ENCODE measurements at regions not wholly inside any gene's neighbourhood (a gene's known extent, or its start where the extent isn't known, plus 50 kb on each side); places are given as distances from the start of the nearest gene placed in this dataset.

DNA sequence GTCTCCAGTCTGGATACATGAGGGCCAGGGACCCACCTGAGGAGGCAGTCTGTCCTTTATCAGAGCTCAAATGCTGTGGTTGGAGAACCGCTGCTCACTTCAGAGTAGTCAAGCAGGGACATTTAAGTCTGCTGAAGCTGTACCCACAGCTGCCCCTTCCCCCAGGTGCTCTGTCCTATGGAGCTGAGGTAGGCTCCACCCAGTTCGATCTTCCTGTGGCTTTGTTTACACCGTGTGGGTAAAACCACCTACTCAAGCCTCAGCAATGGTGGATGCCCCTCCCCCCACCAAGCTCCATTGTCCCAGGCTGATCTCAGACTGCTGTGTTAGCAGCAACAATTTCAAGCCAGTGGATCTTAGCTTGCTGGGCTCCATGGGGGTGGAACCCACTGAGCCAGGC is 731.4 kb upstream of the HS6ST1 start:
- TF ChIP-seq, protein P1, sequence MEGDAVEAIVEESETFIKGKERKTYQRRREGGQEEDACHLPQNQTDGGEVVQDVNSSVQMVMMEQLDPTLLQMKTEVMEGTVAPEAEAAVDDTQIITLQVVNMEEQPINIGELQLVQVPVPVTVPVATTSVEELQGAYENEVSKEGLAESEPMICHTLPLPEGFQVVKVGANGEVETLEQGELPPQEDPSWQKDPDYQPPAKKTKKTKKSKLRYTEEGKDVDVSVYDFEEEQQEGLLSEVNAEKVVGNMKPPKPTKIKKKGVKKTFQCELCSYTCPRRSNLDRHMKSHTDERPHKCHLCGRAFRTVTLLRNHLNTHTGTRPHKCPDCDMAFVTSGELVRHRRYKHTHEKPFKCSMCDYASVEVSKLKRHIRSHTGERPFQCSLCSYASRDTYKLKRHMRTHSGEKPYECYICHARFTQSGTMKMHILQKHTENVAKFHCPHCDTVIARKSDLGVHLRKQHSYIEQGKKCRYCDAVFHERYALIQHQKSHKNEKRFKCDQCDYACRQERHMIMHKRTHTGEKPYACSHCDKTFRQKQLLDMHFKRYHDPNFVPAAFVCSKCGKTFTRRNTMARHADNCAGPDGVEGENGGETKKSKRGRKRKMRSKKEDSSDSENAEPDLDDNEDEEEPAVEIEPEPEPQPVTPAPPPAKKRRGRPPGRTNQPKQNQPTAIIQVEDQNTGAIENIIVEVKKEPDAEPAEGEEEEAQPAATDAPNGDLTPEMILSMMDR (IDR thresholded peaks at IDR 0.05; ENCODE audit: low read depth, low read length, poor library complexity, severe bottlenecking): no peak
- no peak for TF ChIP-seq EZH2phosphoT487 (IDR thresholded peaks at IDR 0.05; ENCODE audit: borderline replicate concordance, low read length)

All from DOHH2 (cell line).